ENCODE measurements at regions not wholly inside any gene's neighbourhood (a gene's known extent, or its start where the extent isn't known, plus 50 kb on each side); places are given as distances from the start of the nearest gene placed in this dataset.

GRCh38 chr2:80822999-80823398 is 518.4 kb upstream of the LRRTM1 start:
- H3K9ac ChIP-seq (ENCODE audit: low read depth, low read length), result no peak overlapping the region
- no peaks in the 10 kb centered on the region for H3K36me3 ChIP-seq (ENCODE audit: control insufficient read depth, insufficient read depth, low read length)
- no peak overlapping the region for H3K4me3 ChIP-seq (ENCODE audit: low read depth, low read length)
- no peaks in the 10 kb centered on the region for H3K4me1 ChIP-seq (ENCODE audit: control insufficient read depth, insufficient read depth, low read length)
- H3K9me3 ChIP-seq (ENCODE audit: control insufficient read depth, insufficient read depth, low read length), result no peaks in the 10 kb centered on the region
- H3K27me3 ChIP-seq (ENCODE audit: control insufficient read depth, insufficient read depth, low read length), result no peaks in the 10 kb centered on the region

DNA sequence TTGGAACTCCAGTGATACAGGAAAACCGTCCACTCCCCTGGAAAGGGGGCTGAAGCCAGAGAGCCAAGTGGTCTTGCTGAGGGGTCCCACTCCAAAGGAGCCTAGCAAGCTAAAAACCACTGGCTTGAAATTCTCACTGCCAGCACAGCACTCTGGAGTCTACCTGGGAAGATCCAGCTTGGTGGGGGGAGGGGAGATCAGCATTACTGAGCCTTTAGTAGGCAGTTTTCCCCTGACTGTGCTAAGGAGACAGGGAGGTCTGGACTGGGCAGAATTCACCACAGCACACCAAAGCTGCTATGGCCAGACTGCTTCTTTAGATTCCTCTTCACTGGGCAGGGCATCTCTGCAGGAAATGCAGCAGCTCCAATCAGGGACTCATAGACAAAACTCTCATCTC is 510.7 kb upstream of the LRRTM1 start:
- peaks cover 3% of the 10 kb centered on the region for H3K4me1 ChIP-seq (ENCODE audit: control insufficient read depth, insufficient read depth, low read length)
- no peak overlapping the region for H3K9ac ChIP-seq (ENCODE audit: low read depth, low read length)
- no peaks in the 10 kb centered on the region for H3K9me3 ChIP-seq (ENCODE audit: control insufficient read depth, insufficient read depth, low read length)
- no peaks in the 10 kb centered on the region for H3K36me3 ChIP-seq (ENCODE audit: control insufficient read depth, insufficient read depth, low read length)
- H3K27me3 ChIP-seq (ENCODE audit: control insufficient read depth, insufficient read depth, low read length), result no peaks in the 10 kb centered on the region
- H3K4me3 ChIP-seq (ENCODE audit: low read depth, low read length), result no peak overlapping the region

GRCh38 chr2:80786584-80786983 is 482.0 kb upstream of the LRRTM1 start:
- H3K36me3 ChIP-seq (ENCODE audit: control insufficient read depth, insufficient read depth, low read length), result no peaks in the 10 kb centered on the region
- no peaks in the 10 kb centered on the region for H3K27me3 ChIP-seq (ENCODE audit: control insufficient read depth, insufficient read depth, low read length)
- H3K4me3 ChIP-seq (ENCODE audit: low read depth, low read length), result no peak overlapping the region
- H3K9ac ChIP-seq (ENCODE audit: low read depth, low read length), result no peak overlapping the region
- no peaks in the 10 kb centered on the region for H3K9me3 ChIP-seq (ENCODE audit: control insufficient read depth, insufficient read depth, low read length)
- no peaks in the 10 kb centered on the region for H3K4me1 ChIP-seq (ENCODE audit: control insufficient read depth, insufficient read depth, low read length)

DNA sequence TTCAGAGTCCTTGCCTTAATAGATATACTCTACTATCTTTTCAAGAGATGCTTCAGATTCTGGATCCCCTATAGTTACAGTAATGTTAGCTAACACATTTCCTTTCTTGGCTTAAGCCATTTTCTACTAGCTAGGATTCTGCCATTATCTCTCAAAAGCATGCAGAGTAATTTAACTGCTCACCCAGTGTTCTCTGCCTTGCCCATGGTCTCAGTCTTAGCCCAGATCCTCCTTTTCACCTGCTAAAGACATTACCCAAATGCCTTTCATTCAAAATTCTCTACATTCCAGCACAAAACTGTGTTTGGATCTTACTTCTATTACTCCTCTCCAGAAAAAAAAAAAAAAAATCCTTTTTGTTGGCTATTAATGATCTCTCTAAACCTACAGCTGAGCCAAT is 474.2 kb upstream of the LRRTM1 start:
- no peaks in the 10 kb centered on the region for H3K9me3 ChIP-seq (ENCODE audit: control insufficient read depth, insufficient read depth, low read length)
- no peak overlapping the region for H3K4me3 ChIP-seq (ENCODE audit: low read depth, low read length)
- H3K27me3 ChIP-seq (ENCODE audit: control insufficient read depth, insufficient read depth, low read length), result no peaks in the 10 kb centered on the region
- H3K36me3 ChIP-seq (ENCODE audit: control insufficient read depth, insufficient read depth, low read length), result no peaks in the 10 kb centered on the region
- no peak overlapping the region for H3K9ac ChIP-seq (ENCODE audit: low read depth, low read length)
- no peaks in the 10 kb centered on the region for H3K4me1 ChIP-seq (ENCODE audit: control insufficient read depth, insufficient read depth, low read length)

DNA sequence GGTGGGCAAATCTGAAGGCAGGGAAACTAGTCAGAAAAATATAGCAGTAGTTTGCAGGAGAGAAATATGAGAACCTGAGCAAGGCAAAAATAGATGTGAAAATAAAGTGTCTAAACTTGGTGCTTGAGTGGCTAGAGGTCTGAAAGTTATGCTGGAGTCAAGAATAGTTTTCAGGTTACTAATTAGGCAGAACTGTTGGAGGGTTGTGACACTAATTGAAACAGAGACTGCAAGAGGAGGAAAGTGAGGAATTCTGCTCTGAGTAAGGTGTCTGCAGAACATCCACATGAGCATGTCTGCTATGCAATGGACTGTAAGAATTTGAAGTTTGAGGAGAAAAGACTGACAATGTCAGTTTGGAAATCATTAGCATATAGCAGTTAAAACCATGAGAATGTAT is 444.0 kb upstream of the LRRTM1 start:
- H3K36me3 ChIP-seq (ENCODE audit: control insufficient read depth, insufficient read depth, low read length), result no peaks in the 10 kb centered on the region
- H3K9ac ChIP-seq (ENCODE audit: low read depth, low read length), result no peak overlapping the region
- H3K27me3 ChIP-seq (ENCODE audit: control insufficient read depth, insufficient read depth, low read length), result no peaks in the 10 kb centered on the region
- no peak overlapping the region for H3K4me3 ChIP-seq (ENCODE audit: low read depth, low read length)
- no peaks in the 10 kb centered on the region for H3K9me3 ChIP-seq (ENCODE audit: control insufficient read depth, insufficient read depth, low read length)
- no peaks in the 10 kb centered on the region for H3K4me1 ChIP-seq (ENCODE audit: control insufficient read depth, insufficient read depth, low read length)

GRCh38 chr2:80737047-80737446 is 432.5 kb upstream of the LRRTM1 start:
- Histone ChIP-seq H3K9me3 (ENCODE audit: control insufficient read depth, insufficient read depth, low read length) (no peaks in the 10 kb centered on the region), H3K36me3 (ENCODE audit: control insufficient read depth, insufficient read depth, low read length) (no peaks in the 10 kb centered on the region), H3K4me3 (ENCODE audit: low read depth, low read length) (no peak overlapping the region), H3K9ac (ENCODE audit: low read depth, low read length) (no peak overlapping the region), H3K27me3 (ENCODE audit: control insufficient read depth, insufficient read depth, low read length) (no peaks in the 10 kb centered on the region), H3K4me1 (ENCODE audit: control insufficient read depth, insufficient read depth, low read length) (no peaks in the 10 kb centered on the region)

GRCh38 chr2:80725001-80725400 is 420.4 kb upstream of the LRRTM1 start:
- Histone ChIP-seq H3K4me1 (ENCODE audit: control insufficient read depth, insufficient read depth, low read length) (no peaks in the 10 kb centered on the region), H3K4me3 (ENCODE audit: low read depth, low read length) (no peak overlapping the region), H3K36me3 (ENCODE audit: control insufficient read depth, insufficient read depth, low read length) (no peaks in the 10 kb centered on the region), H3K9me3 (ENCODE audit: control insufficient read depth, insufficient read depth, low read length) (no peaks in the 10 kb centered on the region), H3K27me3 (ENCODE audit: control insufficient read depth, insufficient read depth, low read length) (no peaks in the 10 kb centered on the region), H3K9ac (ENCODE audit: low read depth, low read length) (no peak overlapping the region)

GRCh38 chr2:80722803-80723202 is 418.3 kb upstream of the LRRTM1 start:
- H3K9me3 ChIP-seq (ENCODE audit: control insufficient read depth, insufficient read depth, low read length), result no peaks in the 10 kb centered on the region
- no peaks in the 10 kb centered on the region for H3K27me3 ChIP-seq (ENCODE audit: control insufficient read depth, insufficient read depth, low read length)
- H3K4me3 ChIP-seq (ENCODE audit: low read depth, low read length), result no peak overlapping the region
- H3K9ac ChIP-seq (ENCODE audit: low read depth, low read length), result no peak overlapping the region
- H3K36me3 ChIP-seq (ENCODE audit: control insufficient read depth, insufficient read depth, low read length), result no peaks in the 10 kb centered on the region
- H3K4me1 ChIP-seq (ENCODE audit: control insufficient read depth, insufficient read depth, low read length), result no peaks in the 10 kb centered on the region

DNA sequence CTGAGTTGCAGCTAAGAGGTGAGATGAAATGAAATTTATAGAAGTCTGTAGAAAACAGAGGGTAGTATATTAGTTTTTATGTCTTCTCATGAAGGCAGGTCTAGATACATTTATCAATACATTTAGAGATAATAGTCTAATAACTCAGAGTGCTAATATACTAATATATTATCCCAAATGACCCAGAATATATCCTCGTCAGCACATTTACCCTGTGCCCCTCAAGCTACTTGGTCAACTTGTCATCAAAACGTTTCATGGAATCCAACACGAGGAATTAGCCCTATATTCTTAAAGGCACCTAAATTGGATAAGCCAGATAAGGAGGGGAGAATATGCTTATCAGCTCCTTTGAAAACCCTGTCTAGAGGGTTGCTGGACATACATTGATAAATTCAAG is 415.1 kb upstream of the LRRTM1 start:
- H3K4me1 ChIP-seq (ENCODE audit: control insufficient read depth, insufficient read depth, low read length), result no peaks in the 10 kb centered on the region
- no peak overlapping the region for H3K9ac ChIP-seq (ENCODE audit: low read depth, low read length)
- H3K36me3 ChIP-seq (ENCODE audit: control insufficient read depth, insufficient read depth, low read length), result no peaks in the 10 kb centered on the region
- H3K4me3 ChIP-seq (ENCODE audit: low read depth, low read length), result no peak overlapping the region
- no peaks in the 10 kb centered on the region for H3K27me3 ChIP-seq (ENCODE audit: control insufficient read depth, insufficient read depth, low read length)
- no peaks in the 10 kb centered on the region for H3K9me3 ChIP-seq (ENCODE audit: control insufficient read depth, insufficient read depth, low read length)

DNA sequence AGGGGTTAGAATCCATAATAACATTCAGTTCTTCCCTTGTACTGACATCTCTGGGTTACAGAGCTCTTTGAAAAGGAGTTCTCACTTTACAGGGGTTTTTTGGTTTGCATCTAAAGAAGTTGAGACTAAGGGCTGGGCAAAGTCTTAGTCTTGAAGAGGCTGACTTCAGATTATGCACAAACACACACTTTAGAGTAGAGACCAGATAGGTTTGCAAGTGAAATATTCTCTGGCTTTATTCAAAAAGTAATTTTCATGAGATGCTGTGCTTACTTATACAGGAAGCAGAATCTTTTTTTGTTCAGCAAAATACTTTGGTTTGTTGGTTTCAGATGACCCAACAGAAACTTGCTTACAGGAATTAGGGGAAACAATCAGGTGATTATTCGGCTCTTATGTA is 410.9 kb upstream of the LRRTM1 start:
- Histone ChIP-seq H3K4me3 (ENCODE audit: low read depth, low read length) (no peak overlapping the region), H3K27me3 (ENCODE audit: control insufficient read depth, insufficient read depth, low read length) (no peaks in the 10 kb centered on the region), H3K9ac (ENCODE audit: low read depth, low read length) (no peak overlapping the region), H3K9me3 (ENCODE audit: control insufficient read depth, insufficient read depth, low read length) (no peaks in the 10 kb centered on the region), H3K36me3 (ENCODE audit: control insufficient read depth, insufficient read depth, low read length) (no peaks in the 10 kb centered on the region), H3K4me1 (ENCODE audit: control insufficient read depth, insufficient read depth, low read length) (no peaks in the 10 kb centered on the region)

GRCh38 chr2:80711915-80712314 is 407.4 kb upstream of the LRRTM1 start:
- Histone ChIP-seq H3K4me3 (ENCODE audit: low read depth, low read length) (no peak overlapping the region), H3K27me3 (ENCODE audit: control insufficient read depth, insufficient read depth, low read length) (no peaks in the 10 kb centered on the region), H3K9ac (ENCODE audit: low read depth, low read length) (no peak overlapping the region), H3K36me3 (ENCODE audit: control insufficient read depth, insufficient read depth, low read length) (no peaks in the 10 kb centered on the region), H3K9me3 (ENCODE audit: control insufficient read depth, insufficient read depth, low read length) (no peaks in the 10 kb centered on the region), H3K4me1 (ENCODE audit: control insufficient read depth, insufficient read depth, low read length) (no peaks in the 10 kb centered on the region)

DNA sequence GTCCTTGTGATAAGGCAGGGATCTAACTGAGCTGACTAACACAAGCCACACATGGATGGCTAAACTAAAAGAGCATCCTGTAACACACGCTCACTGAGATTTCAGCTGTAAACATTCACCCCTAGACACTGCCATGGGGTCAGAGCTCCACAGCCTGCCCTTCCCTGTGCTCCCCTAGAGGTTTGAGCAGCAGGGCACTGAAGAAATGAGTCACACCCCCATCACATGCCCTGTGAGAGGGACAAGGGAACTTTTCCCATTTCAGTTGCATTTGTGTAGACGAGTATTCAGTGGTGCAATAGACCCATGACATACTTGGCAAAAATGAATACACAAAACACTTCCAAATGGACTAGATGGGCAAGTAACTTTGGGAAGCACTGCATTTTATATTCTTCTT is 402.4 kb upstream of the LRRTM1 start:
- no peaks in the 10 kb centered on the region for H3K9me3 ChIP-seq (ENCODE audit: control insufficient read depth, insufficient read depth, low read length)
- H3K36me3 ChIP-seq (ENCODE audit: control insufficient read depth, insufficient read depth, low read length), result no peaks in the 10 kb centered on the region
- H3K9ac ChIP-seq (ENCODE audit: low read depth, low read length), result no peak overlapping the region
- no peaks in the 10 kb centered on the region for H3K4me1 ChIP-seq (ENCODE audit: control insufficient read depth, insufficient read depth, low read length)
- no peaks in the 10 kb centered on the region for H3K27me3 ChIP-seq (ENCODE audit: control insufficient read depth, insufficient read depth, low read length)
- no peak overlapping the region for H3K4me3 ChIP-seq (ENCODE audit: low read depth, low read length)

DNA sequence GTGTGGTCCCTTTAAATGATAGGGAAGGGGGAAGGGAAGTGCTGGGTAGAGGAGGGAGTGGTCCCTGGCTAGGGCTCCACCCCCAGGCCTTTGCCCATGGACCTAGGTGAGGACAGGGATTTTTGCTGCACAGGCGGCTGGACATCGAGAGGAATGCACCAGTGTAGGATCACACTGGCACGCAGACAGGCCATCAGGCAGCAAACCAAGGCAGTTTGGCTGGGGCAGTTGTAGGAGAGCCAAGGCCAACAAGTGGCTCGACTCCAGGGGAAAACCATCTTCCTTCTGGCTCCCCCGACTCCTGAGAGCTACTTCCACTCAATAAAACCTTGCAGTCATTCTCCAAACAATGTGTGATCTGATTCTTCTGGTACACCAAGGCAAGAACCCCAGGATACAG is 402.0 kb upstream of the LRRTM1 start:
- H3K36me3 ChIP-seq (ENCODE audit: control insufficient read depth, insufficient read depth, low read length), result no peaks in the 10 kb centered on the region
- no peak overlapping the region for H3K4me3 ChIP-seq (ENCODE audit: low read depth, low read length)
- no peaks in the 10 kb centered on the region for H3K9me3 ChIP-seq (ENCODE audit: control insufficient read depth, insufficient read depth, low read length)
- no peak overlapping the region for H3K9ac ChIP-seq (ENCODE audit: low read depth, low read length)
- H3K4me1 ChIP-seq (ENCODE audit: control insufficient read depth, insufficient read depth, low read length), result no peaks in the 10 kb centered on the region
- no peaks in the 10 kb centered on the region for H3K27me3 ChIP-seq (ENCODE audit: control insufficient read depth, insufficient read depth, low read length)
